HG03159 (cell line): ENCODE measurements at regions not wholly inside any gene's neighbourhood (a gene's known extent, or its start where the extent isn't known, plus 50 kb on each side); places are given as distances from the start of the nearest gene placed in this dataset.

Experiments
- ATAC-seq: cut with Tn5 transposase; IDR thresholded peaks from one replicate; pipeline ENCODE4 v1.9.1; 2021; ENCODE audit warnings: mild to moderate bottlenecking, moderate library complexity; ENCODE audit not compliant: unreplicated experiment

DNA sequence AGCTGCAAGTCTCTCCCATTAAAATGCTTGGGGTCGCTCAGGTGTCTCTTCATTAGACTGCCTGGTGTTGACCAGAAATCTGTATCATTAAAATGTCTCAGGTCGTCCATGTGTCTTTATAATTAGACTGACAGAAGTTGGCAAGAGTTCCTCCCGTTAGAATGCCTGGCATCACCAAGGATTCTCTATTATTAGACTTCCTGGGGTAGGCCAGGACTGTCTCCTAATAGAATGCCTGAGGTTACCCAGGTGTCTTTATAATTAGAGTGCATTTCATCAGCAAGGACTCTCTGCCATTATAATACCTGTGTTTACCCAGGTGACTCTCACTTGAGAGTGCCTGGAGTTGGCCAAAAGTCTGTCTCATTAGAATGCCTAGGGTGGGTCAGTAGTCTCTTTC is 1537.2 kb downstream of the UQCRFS1 start:
- no peak for ATAC-seq

DNA sequence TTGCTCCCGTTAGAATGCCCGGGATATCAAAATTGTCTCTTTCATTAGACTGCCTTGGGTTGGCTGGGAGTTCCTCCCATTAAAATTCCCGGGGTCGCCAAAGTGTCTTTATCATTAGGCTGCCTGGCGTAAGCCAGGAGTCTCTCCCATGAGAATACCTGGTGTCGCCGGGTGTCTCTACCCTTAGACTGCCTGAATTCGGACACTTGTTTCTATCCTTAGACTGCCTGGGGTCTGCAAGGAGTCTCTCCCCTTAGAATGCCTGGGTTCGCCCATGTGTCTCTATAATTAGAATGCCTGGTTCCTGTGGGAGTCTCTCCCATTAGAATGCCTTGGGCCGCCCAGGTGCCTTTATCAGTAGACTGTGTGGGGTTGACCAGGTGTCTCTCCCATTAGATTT is 1538.2 kb downstream of the UQCRFS1 start:
- no peak for ATAC-seq

DNA sequence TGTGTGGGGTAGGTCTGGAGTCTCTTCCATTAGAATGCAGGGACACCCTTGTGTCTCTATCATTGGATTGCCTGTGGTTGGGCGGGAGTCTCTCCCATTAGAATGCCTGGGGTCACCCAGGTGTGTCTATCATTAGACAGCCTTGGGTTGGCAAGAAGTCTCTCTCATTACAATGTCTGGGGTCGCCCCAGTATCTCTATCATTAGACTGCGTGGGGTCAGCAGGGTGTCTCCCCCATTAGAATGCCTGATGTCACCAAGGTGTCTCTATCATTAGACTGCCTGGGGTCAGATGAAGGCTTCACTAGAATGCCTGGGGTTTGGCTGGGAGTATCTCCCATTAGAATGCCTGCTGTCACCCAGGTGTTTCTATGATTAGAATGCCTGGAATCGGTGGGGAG is 1539.0 kb downstream of the UQCRFS1 start:
- no peak for ATAC-seq

DNA sequence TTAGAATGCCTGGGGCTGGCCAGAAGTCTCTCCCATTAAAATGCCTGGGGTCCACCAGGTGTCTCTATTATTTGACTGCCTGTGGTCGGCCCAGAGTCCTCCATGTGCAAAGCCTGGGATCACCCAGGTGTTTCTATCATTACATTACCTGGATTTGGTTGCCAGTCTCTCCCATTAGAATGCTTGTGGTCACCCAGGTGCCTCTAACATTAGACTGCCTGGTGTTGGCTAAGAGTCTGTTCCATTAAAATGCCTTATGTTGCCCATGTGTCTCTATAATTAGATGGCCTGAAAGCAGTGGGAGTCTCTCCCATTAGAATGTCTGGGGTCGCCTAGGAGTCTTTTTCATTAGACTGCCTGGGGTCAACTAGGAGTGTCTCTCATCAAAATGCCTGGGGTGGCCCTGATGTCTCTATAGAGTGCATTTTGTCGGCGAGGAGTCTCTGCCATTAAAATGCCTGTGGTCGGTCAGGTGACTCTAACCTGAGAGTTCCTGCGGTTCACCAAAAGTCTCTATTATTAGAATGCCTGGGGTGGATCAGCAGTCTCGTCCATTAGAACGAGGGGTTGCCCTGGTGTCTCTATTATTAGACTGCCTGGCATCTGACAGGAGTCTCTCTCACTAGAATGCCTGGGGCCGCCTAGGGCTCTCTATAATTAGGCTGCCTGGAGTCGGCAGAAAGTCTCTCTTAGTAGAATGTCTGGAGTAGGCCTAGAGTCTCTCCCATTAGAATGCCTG is 1540.5 kb downstream of the UQCRFS1 start:
- no peak for ATAC-seq

DNA sequence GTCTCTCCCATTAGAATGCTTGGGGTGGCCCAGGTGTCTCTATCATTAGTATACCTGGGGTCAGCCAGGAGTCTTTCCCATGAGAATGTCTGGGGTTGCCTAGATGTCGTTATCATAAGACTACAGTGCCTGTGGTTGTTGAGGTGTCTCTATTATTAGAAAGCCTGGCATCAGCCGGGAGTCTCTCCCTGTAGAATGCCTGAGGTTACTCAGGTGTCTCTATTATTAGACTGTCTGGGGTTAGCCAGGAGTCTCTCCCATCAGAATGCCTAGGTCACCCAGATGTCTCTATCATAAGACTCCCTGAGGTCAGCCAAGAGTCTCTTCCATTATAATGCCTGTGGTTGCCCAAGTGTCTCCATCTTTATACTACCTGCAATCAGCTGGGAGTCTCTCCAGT is 1541.1 kb downstream of the UQCRFS1 start:
- no peak for ATAC-seq

DNA sequence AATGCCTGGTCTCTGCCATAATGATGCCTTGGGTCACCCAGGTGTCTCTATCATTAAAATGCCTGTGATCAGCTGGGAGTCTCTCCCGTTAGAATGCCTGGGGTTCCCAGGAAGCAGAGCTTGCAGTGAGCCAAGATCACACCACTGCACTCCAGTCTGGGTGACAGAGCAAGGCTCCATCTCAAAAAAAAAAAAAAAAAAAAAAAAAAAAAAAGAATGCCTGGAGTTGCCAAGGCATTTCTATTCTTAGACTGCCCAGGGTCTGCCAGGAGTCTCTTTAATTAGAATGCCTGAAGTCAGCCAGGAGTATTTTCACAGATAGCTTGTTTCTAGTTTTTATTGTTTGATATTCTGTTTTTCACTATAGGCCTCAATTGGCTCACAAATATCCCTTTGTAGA is 1552.5 kb downstream of the UQCRFS1 start:
- ATAC-seq = no peak

DNA sequence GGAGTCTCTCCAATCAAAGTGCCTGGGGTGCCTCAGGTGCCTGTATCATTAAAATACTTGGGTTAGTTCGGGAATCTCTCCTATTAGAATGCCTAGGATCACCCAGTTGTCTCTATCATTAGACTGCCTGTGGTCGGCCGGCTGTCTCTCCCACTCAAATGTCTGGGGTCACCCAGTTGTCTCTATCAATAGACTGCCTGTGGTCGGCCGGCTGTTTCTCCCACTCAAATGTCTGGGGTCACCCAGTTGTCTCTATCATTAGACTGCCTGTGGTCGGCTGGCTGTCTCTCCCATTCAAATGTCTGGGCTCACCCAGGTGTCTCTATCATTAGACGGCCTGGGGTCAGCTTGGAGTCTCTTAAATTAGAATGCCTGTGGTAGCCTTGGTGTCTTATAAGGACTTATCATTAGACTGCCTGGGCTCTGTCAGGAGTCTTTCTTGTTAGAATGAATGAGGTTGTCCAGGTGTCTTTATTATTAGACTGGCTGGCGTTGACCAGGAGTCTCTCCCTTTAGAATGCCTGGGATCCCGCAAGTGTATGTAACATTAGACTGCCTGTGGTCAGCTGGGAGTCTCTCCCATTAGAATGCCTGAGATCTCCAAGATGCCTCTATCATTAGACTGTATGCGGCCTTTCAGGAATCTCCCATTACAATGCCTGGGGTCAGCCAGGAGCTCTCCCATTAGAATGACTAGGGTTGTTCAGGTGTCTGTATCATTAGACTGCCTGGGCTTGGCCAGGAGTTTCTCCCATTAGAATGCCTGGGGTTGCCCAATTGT is 1555.5 kb downstream of the UQCRFS1 start:
- ATAC-seq = no peak

DNA sequence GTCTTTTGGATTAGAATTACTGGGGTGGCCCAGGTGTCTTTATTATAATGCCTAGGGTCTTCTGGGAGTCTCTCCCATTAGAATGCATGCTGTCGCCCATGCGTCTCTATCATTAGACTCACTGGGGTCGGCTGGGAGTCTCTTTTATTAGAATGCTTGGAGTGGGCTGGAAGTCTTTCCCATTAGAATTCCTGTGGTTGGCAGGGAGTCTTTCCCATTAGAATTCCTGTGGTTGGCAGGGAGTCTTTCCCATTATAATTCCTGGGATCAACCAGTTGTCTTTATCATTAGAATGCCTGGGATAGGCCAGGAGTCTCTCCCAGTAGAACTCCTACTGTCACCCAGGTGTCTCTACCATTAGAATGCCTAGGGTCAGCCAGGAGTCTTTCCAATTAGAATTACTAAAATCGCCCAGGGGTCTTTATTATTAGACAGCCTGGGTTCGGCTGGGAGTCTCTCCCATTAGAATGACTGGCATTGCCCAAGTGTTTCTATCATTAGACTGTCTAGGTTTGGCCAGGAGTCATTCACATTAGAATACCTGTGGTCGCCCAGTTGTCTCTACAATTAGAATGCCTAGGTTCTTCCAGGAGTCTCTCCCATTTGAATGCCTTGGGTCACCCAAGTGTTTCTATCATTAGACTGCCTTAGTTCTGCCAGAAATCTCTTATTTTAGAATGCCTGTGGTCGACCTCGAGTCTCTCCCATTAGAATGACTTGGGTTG is 1558.5 kb downstream of the UQCRFS1 start:
- ATAC-seq = no peak

DNA sequence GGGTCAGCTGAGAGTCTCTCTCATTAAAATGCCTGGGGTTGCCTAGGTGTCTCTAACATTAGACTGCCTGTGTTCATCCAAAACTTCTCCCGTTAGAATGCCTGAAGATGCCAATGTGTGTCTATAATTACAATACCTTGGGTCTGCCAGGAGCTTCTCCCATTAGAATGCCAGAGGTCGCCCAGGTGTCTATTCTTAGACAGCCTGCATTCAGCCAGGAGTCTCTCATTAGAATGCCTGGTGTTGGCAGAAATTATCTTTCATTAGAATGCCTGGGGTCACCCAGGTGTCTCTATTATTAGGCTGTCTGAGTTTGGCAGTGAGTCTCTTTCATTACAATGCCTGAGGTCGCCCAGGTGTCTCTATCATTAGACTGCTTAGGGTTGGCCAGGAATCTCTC is 1560.2 kb downstream of the UQCRFS1 start:
- ATAC-seq = no peak

DNA sequence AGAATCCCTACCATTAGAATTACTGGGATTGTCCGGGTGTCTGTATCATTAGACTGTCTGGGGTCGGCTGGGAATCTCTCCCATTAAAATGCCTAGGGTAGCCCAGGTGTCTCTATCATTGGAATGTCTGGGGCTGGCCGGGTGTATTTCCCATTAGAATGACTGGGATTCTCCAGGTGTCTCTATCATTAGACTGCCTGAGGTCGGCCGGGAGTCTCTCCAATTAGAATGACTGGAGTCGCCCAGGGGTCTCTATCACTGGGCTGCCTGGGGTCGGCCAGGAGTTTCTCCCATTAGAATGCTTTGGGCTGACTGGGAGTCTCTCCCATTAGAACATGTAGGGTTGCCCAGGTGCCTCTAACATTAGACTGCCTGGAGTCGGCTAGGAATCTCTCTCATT is 1560.7 kb downstream of the UQCRFS1 start:
- no peak for ATAC-seq

DNA sequence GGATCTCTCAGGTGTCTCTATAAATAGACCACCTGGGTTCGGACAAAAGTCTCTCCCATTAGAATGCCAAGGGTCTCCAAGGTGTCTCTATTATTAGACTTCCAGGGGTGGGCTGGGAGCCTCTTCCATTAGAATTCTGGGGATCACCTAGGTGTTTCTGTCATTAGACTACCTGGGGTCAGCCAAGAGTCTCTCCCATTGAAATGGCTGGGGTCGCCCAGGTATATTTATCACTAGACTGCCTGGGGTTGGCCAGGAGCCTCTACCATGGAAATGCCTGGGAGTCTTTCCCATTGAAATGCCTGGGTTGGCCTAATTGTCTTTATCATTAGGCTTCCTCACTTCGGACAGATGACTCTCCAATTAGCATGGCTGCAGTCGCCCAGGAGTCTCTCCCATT is 1565.5 kb downstream of the UQCRFS1 start:
- ATAC-seq = no peak

DNA sequence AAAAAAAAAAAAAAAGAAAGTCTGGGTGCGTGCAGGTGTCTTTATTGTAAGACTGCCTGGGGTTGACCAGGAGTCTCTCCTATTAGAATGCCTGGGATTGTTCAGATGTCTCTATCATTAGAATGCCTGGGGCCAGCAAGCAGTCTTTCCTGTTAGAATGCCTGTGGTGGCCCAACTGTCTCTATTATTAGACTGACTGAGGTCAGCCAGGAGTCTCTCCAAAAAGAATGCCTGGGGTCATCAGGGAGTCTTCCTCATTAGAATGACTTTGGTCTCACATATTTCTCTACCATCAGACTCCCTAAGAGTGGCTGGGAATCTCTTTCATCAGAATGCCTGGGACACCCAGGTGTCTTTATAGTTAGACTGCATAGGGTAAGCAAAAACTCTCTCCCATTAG is 1577.5 kb downstream of the UQCRFS1 start:
- no peak for ATAC-seq

DNA sequence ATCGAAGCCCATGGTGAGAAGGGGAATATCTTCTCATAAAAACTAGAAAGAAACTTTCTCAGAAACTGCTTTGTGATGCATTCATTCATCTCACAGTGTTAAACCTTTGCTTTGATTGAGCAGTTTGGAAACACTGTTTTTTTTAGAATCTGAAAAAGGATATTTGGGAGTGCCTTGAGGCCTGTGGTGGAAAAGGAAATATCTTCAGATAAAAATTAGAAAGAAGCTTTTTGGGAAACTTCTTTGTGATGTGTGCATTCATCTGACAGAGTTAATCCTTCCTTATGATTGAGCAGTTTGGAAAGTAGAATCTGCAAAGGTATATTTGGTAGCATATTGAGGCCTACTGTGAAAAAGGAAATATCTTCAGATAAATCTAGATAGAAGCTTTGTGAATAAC is 1594.9 kb downstream of the UQCRFS1 start:
- no peak for ATAC-seq

DNA sequence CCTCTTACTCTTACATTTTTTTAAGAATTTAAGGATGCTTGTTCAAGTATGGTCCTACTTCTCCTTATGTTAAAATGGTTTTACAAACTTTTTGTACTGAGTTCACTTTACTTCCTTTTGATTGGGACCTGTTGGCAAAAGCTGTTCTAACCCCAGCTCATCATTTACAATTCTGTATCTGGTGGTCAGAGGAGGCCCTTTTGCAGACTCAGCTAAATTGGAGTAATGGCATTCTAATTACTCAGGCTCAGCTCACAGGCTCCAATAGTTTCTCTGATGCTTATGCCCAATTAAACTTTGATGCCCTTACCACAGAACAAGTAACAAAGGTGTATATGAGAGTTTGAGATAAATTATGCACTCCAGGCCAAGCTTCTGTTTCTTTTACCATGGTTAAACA is 1632.0 kb downstream of the UQCRFS1 start:
- ATAC-seq = no peak
